Spinal cord (tissue), 9 donors: ENCODE measurements at regions not wholly inside any gene's neighbourhood (a gene's known extent, or its start where the extent isn't known, plus 50 kb on each side); places are given as distances from the start of the nearest gene placed in this dataset.
A peak's percentile ranks its signal among the peaks of the same experiment; 100 is the strongest.

Experiments
- DNase-seq, 6 donors: peaks; one replicate each; pipeline versions ENCODE4 v3.0.0 to v3.0.0-alpha.2; 2013 to 2015; ENCODE audit warnings: low spot score in 6 of 6, low read depth in 4 of 6
- H3K27ac ChIP-seq: one replicate; pipeline ENCODE4 v1.5.1; 2013; ENCODE audit warnings: low read depth, low read length, control low read depth
- H3K27me3 ChIP-seq: one replicate; pipeline ENCODE4 v1.6.1; 2013; ENCODE audit warnings: low read length; ENCODE audit not compliant: control insufficient read depth, insufficient read depth
- H3K36me3 ChIP-seq: one replicate; pipeline ENCODE4 v1.6.1; 2013; ENCODE audit warnings: low read length; ENCODE audit not compliant: control insufficient read depth, insufficient read depth
- H3K4me1 ChIP-seq: one replicate; pipeline ENCODE4 v1.6.1; 2013; ENCODE audit warnings: low read length; ENCODE audit not compliant: control insufficient read depth, insufficient read depth
- H3K4me3 ChIP-seq: one replicate; pipeline ENCODE4 v1.5.1; 2013; ENCODE audit warnings: low read depth, low read length, control low read depth
- H3K9me3 ChIP-seq: one replicate; pipeline ENCODE4 v1.6.1; 2013; ENCODE audit warnings: low read length; ENCODE audit not compliant: control insufficient read depth, insufficient read depth
- WGBS: methylation state at CpG from one replicate; pipeline ENCODE4 v1.1.5; 2013; ENCODE audit warnings: missing lambda C conversion rate; ENCODE audit not compliant: insufficient coverage; 5-methylcytosine and 5-hydroxymethylcytosine counted together
- donor health status: healthy.

DNA sequence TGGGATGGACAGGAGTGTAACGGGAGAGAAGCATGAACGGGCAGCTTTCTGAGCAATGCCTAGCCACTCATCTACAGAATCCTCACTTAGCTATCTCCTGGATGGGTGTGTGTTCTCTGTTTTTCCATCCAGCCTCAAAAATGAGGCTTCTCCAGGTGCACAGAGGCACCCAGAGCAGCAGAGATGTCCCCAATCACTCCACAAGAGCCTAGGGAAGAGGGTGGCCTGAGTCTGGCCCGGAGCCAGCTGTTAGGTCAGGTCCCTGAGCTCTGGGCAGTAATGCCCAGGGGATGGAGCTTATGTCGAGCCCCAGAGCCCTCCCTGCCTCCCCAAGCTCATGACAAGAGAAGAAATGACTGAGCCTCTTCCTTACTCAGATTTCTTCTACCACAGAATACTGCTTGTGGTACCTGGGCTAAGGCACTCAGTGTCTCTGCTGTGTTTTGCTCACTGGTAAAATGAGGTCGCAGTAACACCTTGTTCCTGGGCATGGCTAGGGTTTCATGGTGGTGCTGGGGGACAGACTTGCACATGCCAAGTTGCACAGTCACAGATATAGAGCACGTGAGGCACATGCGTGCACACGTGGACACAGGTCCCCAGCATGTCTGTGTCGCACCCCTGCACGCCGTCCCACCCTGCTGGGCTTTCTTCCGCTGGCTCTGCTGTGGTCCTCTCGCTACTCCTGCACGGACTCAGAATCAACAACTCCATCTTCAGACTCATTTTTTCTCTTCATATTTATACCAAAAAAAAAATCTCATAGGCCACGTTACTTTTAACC is 86.6 kb upstream of the SOX1 start:
- WGBS, result 91% methylated on average over 13 of the region's 15 CpGs
- H3K36me3 ChIP-seq, result peaks cover 2% of the 10 kb centered on the region
- no peaks in the 10 kb centered on the region for H3K9me3 ChIP-seq
- no peak overlapping the region for H3K4me3 ChIP-seq
- H3K4me1 ChIP-seq, result peaks cover 9% of the 10 kb centered on the region
- no peak overlapping the region for H3K27ac ChIP-seq
- DNase-seq, result no peak
- H3K27me3 ChIP-seq, result no peaks in the 10 kb centered on the region

DNA sequence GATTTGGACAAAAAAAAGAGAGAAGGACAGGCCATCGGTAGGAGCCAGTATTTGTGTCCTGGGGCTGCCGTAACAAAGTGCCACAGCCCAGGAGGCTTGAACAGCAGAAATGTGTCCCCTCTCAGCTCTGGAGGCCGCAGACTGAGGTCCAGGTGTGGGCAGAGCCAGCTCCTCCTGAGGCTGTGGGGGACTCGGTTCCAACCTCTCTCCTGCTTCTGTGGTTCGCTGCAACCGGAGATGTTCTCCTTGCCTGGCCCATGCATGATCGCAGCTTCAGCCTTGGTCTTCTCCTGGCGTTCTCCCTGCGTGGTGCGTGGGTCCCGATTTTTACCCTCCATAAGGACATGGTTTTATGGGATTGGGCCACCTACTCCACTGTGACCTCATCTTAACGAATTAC is 85.9 kb upstream of the SOX1 start:
- 94% methylated on average over 9 of the region's 12 CpGs for WGBS
- no peak for DNase-seq

DNA sequence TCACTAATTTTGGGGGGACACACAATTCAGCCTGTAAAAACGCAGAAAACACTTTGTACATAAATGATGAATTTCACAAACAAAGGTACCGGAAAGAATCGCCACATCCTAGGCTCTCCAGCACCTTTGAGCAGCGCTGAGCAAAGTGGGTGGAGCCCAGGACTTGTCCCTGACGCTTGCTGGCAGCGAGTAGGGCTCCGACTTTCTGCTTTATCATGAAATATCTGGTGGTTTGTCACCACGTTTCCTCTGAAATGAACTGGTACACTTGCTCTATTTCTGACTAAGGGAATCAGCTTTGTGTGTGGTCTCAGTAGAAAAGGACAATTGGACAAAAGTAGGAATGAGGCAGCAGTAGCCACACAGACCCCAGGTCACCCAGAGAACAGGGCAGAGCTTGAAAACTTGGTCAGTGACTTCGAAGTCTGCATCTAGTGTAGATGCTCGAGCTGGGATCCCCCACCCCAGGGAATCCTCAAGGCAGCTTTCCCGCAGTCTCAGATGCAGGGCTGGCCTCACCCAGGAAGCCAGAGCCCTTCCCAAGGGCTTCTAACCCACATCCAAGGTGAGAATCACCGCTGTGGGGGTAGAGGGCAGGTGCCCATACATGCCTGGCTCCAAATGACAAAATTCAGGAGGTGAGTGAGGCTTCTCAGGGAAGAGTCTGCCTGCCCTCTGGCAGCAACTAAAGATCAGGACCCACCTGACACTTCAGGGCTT is 85.3 kb upstream of the SOX1 start:
- Histone ChIP-seq H3K9me3 (no peaks in the 10 kb centered on the region), H3K4me1 (peaks cover 6% of the 10 kb centered on the region), H3K27me3 (no peaks in the 10 kb centered on the region), H3K27ac (no peak overlapping the region), H3K36me3 (no peaks in the 10 kb centered on the region), H3K4me3 (no peak overlapping the region)
- WGBS, result 78% methylated on average over 10 of the region's 12 CpGs
- DNase-seq, result no peak

More for the DNA sequence above, 85.9 kb upstream of the SOX1 start:
- H3K4me1 ChIP-seq, result peaks cover 9% of the 10 kb centered on the region
- no peak overlapping the region for H3K4me3 ChIP-seq
- no peaks in the 10 kb centered on the region for H3K9me3 ChIP-seq
- H3K27ac ChIP-seq, result no peak overlapping the region
- H3K27me3 ChIP-seq, result no peaks in the 10 kb centered on the region
- H3K36me3 ChIP-seq, result no peaks in the 10 kb centered on the region

DNA sequence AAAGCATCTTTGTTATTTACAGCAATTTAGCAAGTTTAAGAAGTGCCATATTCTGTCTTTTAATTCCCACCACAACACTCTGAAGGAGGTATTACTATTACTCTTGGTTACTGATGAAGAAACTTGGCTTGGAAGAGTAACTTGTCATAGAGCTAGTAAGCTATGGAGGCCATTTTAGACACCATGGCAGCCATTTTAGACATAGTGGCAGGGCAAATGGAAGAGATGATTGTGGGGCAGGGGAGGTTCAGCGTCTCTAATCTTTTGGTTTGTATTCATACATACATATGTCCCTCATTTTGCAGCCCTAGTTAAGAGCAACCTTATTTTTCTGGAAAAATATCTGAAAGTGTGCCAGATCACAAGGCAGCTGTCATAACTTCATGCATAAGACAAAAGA is 82.6 kb upstream of the SOX1 start:
- H3K27me3 ChIP-seq, result no peaks in the 10 kb centered on the region
- H3K4me1 ChIP-seq, result no peaks in the 10 kb centered on the region
- H3K9me3 ChIP-seq, result no peaks in the 10 kb centered on the region
- no peak overlapping the region for H3K4me3 ChIP-seq
- no peak overlapping the region for H3K27ac ChIP-seq
- DNase-seq, result no peak
- WGBS, result no CpG with 5 or more reads among the region's 1 CpG
- H3K36me3 ChIP-seq, result no peaks in the 10 kb centered on the region

DNA sequence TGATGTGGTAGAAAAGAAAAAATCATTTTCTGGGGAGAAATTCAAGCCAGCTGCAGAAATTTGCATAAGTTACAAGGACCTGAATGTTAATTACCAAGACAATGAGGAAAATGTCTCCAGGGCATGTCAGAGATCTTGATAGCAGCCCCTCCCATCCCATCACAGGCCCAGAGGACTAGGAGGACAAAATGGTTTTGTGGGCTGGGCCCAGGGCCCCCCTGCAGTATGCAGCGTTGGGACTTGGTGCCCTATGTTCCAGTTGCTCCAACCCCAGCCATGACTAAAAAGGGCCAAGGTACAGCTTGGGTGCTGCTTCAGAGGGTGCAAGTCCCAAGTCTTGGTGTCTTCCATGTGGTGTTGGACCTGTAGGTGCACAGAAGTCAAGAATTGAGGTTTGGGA is 76.6 kb upstream of the SOX1 start:
- Histone ChIP-seq H3K27me3 (no peaks in the 10 kb centered on the region), H3K9me3 (peaks cover 12% of the 10 kb centered on the region), H3K4me1 (no peaks in the 10 kb centered on the region), H3K27ac (no peak overlapping the region), H3K36me3 (no peaks in the 10 kb centered on the region), H3K4me3 (no peak overlapping the region)
- WGBS, result 100% methylated on average over 1 of the region's 1 CpG
- DNase-seq, result no peak

DNA sequence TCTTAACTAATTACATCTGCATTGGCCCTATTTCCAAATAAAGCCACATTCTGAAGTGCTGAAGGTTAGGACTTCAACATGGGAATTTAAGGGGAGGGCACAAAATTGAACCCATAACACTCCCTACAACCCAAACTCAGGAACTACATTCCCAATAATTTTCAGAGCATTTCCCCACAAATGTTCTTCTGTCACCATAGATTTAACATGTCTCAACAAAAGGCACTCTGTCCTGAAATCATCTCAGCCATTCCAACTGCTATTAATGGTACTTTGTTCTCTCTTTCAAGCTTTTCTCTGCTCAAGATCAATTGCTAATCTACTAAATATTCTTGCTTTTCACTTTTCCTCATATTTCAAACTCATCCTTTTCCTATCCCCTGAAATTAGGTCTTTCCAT is 74.0 kb upstream of the SOX1 start:
- Histone ChIP-seq H3K27ac (peak overlapping the region; percentile 22), H3K27me3 (no peaks in the 10 kb centered on the region), H3K4me1 (no peaks in the 10 kb centered on the region), H3K9me3 (peaks cover 12% of the 10 kb centered on the region), H3K36me3 (no peaks in the 10 kb centered on the region), H3K4me3 (no peak overlapping the region)
- DNase-seq, result no peak

DNA sequence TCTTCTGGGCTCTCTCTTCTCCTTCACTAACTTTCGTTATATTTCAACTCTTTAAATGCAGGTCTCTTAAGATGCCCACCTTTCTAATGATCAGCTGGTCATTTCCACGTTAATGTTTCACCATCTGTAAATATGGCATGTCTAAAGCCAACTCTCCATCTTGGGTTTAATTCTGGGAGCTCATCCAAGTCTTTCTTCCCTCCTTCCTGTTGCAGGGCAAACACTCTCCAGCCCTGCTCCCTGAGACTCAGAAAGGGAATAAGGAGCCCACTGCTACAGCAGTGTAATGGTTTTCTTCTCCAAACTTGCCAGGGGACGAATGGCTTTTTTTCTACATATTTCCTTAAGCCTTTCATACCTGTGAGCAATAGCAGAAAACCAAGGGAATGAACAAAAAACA is 73.3 kb upstream of the SOX1 start:
- no peaks in the 10 kb centered on the region for H3K27me3 ChIP-seq
- H3K4me1 ChIP-seq, result no peaks in the 10 kb centered on the region
- H3K27ac ChIP-seq, result no peak overlapping the region
- no peak overlapping the region for H3K4me3 ChIP-seq
- peaks cover 12% of the 10 kb centered on the region for H3K9me3 ChIP-seq
- no peaks in the 10 kb centered on the region for H3K36me3 ChIP-seq
- DNase-seq, result no peak
- 63% methylated on average over 3 of the region's 3 CpGs for WGBS

DNA sequence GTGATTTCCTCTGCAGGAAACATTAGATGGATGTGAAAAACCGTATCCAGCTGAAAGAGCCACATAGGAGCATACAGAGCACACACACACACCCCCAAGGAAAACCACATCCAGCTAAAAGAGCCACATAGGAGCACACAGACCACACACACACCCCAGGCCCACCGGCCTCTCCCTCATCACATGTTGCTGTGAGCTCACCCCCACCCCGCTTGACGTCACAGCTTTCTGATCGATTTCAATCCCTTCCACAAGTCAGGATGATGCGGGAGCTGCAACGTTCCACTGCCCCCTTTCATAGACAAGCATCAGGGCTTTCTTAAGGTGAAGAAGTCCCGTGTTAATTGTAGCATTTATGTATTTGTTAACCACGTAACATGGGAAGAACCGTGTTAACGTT is 72.4 kb upstream of the SOX1 start:
- no peak overlapping the region for H3K27ac ChIP-seq
- H3K4me1 ChIP-seq, result no peaks in the 10 kb centered on the region
- H3K36me3 ChIP-seq, result no peaks in the 10 kb centered on the region
- no peaks in the 10 kb centered on the region for H3K27me3 ChIP-seq
- DNase-seq, result no peak
- H3K9me3 ChIP-seq, result peaks cover 12% of the 10 kb centered on the region
- no peak overlapping the region for H3K4me3 ChIP-seq
- 93% methylated on average over 5 of the region's 11 CpGs for WGBS

DNA sequence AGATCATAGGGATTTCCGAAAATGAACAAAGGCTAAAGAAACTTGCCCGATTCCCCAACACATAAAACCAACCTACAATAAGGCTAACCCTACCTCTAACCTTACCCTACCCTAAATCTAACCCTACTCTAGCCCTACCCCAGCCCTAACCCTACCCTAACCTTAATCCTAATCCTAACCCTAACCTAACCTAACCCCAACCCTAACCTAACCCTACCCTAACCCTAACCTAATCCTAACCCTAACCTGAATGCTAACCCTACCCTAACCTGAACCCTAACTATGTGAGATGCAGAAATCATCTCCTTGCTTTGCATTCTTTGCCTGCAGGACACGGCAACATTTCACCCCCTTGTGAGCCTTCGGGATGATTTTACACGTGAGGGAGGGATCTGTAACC is 67.6 kb upstream of the SOX1 start:
- no peak for DNase-seq
- Histone ChIP-seq H3K4me3 (no peak overlapping the region), H3K27me3 (no peaks in the 10 kb centered on the region), H3K27ac (no peak overlapping the region), H3K4me1 (no peaks in the 10 kb centered on the region), H3K36me3 (no peaks in the 10 kb centered on the region), H3K9me3 (no peaks in the 10 kb centered on the region)
- WGBS, result 89% methylated on average over 3 of the region's 5 CpGs

DNA sequence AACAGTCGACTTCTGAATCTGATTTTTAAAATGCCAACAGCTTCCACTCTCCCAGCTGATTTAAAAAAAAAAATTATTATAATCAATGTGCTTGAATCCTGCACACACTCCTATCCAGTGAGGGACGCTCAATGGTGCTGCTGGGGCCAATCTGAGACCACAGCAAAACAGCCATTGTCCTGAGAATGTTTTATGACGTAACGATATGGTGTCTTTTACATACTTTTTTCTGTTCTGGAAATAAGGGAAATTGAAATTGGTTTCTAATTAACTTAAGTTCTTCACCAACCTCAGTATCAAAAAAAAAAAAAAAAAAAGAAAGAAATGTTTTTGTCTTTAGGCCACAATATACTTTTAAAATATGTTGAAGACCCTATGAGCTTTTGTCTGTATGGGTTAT is 66.1 kb upstream of the SOX1 start:
- WGBS, result no CpG with 5 or more reads among the region's 4 CpGs
- DNase-seq, result no peak
- no peaks in the 10 kb centered on the region for H3K9me3 ChIP-seq
- no peak overlapping the region for H3K4me3 ChIP-seq
- no peaks in the 10 kb centered on the region for H3K36me3 ChIP-seq
- H3K4me1 ChIP-seq, result no peaks in the 10 kb centered on the region
- H3K27ac ChIP-seq, result no peak overlapping the region
- H3K27me3 ChIP-seq, result no peaks in the 10 kb centered on the region
